KG1 (cell line): ENCODE measurements at regions not wholly inside any gene's neighbourhood (a gene's known extent, or its start where the extent isn't known, plus 50 kb on each side); places are given as distances from the start of the nearest gene placed in this dataset.
"Not testable (repeated sequence)": the region's sequence is repeated elsewhere in the genome, so short reads cannot be mapped to it uniquely, and the experiment has no call there.

Experiments
- DNase-seq: peaks from one replicate; lab custom pipeline; 2025; lab: John Stamatoyannopoulos, UW

- no peak for DNase-seq
Measured at GRCh38 chr22:44576311-44577260, 78.6 kb upstream of the RTL6 start.

GRCh38 chr22:44575381-44576268 lies 77.6 kb upstream of the RTL6 start:
- no peak for DNase-seq

DNA sequence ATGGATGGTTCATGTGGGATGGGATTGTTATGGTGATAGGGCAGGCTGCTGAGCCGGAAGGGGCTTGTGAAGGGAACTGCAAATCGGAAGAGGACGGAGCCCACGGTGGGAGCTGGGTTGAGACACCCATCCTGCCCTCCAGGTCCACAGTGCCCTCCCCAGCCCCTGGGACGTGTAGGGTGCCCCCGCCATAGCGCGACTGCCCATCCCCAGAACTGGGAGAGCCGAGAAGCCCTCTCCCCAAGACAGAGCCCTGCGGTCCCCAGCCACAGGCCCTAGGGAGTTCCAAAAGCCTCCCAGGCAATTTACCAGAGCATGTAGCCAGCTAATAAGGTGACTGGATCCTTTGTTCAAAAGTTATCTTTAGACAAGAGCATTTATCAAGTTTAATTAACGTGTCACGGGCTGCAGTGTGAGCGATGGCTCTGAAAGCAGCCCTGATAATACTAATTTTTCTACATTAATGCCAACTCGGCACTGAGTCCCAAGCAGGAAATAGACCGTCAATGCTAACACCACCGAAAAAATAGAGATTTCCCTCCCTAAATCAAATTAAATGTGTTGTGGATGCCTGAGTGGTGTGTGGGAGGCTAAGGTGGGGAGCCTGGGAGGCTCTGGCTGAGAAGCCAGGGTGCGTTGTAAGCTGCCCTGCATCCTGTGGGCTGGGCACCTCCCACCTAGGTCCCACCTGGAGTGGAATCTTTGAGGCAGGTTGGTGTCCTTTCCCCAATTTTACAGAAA lies 76.8 kb upstream of the RTL6 start:
- no peak for DNase-seq

DNA sequence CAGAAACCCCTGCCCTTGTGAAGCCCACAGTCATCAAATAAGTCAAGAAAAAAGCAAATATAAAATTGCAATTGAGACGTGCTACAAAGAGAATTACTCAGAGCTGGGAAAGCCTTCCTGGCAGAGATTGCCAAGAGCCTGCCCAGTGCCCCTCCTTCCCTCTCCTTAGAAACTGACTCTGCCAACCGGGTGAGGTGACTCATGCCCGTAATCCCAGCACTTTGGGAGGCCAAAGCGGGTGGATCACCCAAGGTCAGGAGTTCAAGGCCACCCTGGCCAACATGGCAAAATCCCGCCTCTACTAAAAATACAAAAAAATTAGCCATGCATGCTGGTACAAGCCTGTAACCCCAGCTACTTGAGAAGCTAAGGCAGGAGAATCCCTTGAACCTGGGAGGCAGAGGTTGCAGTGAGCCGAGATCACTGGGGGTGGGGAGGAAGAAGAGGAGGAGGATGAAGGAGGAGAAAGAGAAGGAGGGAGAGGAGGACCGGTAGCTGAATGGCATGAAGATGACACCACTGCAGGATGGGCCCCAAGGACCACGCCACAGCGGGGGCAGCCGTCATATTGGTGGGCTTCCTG lies 76.1 kb upstream of the RTL6 start:
- no peak for DNase-seq

DNA sequence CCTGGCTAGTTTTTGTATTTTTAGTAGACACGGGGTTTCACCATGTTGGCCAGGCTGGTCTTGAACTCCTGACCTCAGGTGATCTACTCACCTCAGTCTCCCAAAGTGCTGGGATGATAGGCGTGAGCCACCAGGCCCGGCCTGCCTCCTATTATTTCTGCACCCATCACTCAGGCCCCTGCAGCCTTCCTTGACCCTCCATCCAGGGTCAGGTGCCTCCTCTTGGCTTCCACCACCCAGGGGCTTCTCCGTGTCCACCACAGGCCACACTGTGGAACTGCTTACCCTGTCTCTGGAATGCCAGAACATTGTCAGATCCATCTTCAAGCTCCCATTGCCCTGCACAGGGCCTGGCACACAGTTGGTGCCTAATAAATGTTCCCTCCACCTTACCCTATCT lies 75.4 kb upstream of the RTL6 start:
- no peak for DNase-seq

DNA sequence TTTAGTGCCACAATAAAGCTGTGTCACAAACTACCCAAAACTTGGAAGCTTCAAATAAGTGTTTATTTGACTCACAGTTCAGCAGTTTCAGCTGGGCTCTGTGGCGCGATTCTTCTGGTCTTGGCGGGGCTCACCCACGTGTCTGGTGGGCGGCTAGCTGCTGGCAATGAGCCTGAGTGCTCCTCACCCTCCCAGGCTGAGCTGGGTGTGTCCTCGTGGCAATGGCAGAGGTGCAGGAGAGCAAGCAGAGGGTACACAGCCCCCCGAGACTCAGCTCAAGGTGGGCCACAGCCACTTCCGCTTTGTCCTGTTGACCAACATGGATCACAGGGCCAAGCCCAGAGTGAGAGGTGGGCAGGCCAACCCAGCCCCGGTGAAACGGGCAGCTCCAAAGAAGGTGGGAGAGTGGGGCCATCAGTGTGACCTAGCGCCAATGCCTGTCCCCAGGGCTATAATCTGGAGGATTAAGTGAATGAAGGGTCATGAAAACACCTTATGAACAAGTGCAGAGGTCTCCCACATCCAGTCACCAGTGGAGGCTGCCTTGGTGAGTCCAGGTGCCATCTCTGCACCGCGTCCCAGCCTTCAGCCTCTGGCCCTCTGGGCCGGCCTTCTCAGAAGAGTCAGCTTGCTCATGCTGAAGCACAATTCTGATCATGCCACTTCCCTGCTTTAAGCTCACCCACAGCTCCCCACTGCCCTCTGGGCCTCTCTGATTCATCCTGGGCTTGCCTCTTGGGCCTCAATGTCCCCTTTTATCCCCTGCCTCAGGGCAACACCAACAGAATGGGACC lies 74.6 kb upstream of the RTL6 start:
- DNase-seq = no peak

DNA sequence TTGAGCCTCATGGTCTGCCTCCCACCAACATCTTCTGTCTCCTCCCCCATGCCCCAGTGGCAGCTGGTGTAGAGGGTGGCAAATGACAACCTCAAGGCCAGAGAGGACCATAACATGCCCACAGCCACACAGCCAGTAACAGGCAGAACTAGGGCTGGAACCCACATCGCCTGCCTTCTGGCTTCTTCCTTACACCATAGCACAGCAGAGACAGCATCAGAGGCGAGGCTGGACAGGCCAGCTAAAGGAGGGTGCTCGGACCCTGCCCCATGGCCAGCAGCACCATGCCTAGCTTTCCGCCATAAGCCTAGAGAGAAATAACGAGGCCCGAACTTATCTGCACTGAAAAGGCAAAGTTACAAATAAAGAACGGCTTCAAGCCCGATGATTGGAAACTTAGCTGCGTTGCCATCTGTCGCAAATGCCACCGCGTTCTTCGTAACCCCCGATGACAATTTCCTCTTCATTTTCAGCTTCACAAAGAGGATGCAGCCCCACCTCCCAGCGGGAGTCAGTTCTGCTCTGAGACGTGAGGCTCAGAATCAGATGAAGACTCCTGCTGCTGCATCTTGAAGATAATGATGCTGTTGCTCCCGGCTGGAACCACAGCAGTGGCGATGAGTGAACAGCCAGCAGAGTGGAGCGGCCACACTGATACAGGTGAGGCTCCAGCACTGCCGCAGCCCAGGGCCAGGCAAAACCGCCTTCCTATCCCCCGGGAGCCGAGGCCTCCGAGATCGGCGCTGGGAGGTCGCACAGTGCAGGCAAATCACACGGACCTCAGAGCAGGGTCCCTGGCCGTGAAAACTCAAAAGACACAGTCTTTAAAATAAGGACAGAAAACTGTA lies 73.8 kb upstream of the RTL6 start:
- no peak for DNase-seq

GRCh38 chr22:44570476-44571445 lies 72.7 kb upstream of the RTL6 start:
- no peak for DNase-seq

- DNase-seq = no peak
Measured at GRCh38 chr22:44569561-44569991, 71.5 kb upstream of the RTL6 start.

DNA sequence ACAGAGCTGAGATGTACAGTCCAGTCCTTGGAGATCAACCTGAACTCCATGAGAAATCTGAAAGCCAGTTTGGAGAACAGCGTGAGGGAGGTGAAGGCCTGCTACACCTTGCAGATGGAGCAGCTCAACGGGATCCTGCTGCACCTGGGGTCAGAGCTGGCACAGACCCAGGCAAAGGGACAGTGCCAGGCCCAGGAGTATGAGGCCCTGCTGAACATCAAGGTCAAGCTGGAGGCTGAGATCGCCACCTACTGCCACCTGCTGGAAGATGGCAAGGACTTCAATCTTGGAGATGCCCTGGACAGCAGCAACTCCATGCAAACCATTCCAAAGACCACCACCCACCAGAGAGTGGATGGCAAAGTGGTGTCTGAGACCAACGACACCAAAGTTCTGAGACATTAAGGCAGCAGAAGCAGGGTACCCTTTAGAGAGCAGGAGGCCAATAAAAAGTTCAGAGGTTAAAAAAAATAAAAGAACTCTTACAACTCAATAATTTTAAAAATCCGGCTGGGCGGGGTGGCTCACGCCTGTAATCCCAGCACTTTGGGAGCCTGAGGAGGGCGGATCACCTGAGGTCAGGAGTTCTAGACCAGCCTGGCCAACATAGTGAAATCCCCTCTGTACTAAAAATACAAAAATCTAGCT lies 69.9 kb upstream of the RTL6 start:
- no peak for DNase-seq

- not testable (repeated sequence) for DNase-seq
Measured at GRCh38 chr22:44567378-44567841, 69.4 kb upstream of the RTL6 start.

- DNase-seq = no peak
Measured at GRCh38 chr22:44566911-44567310, 68.9 kb upstream of the RTL6 start.

GRCh38 chr22:44562651-44563050 lies 64.6 kb upstream of the RTL6 start:
- DNase-seq = not testable (repeated sequence)

DNA sequence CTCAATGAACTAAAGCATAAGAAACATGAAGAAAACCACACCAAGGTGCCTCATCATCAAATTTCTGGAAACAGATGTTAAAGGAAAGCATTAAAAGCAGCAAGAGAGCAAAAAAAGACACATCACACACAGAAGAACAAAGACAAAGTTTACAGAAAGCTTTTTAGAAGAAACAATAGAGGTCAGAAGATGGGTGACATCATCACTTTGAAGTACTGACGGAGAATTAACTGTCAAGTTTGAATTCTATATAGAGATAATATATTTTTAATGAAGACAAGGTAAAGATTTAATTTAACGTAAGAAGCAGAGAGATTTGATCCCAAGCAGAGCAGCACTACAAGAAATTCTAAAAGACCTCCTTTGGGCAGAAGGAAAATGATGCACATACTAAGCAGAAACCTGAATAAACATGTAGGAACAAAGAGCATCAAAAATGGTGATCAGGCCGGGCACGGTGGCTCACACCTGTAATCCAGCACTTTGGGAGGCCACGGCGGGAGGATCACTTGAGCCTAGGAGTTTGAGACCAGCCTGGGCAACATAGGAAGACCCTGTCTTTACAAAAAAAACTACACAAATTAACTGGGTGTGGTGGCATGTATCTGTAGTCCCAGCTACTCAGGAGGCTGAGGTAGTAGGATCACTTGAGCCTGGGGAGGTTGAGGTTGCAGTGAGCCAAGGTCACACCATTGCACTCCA lies 63.3 kb upstream of the RTL6 start:
- no peak for DNase-seq

DNA sequence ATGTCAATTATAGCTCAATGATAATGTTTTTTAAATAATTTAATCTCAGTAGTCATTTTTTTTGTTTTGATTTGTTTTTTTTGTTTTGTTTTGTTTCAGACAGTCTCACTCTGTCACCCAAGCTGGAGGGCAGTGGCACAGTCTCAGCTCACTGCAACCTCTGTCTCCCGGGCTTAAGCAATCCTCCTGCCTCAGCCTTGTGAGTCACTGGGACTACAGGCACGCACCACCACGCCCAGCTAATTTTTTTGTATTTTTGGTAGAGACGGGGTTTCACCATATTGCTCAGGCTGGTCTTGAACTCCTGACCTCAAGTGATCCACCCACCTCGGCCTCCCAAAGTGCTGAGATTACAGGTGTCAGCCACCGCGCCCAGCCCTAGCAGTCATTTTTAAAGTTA lies 60.6 kb upstream of the RTL6 start:
- DNase-seq = not testable (repeated sequence)

DNA sequence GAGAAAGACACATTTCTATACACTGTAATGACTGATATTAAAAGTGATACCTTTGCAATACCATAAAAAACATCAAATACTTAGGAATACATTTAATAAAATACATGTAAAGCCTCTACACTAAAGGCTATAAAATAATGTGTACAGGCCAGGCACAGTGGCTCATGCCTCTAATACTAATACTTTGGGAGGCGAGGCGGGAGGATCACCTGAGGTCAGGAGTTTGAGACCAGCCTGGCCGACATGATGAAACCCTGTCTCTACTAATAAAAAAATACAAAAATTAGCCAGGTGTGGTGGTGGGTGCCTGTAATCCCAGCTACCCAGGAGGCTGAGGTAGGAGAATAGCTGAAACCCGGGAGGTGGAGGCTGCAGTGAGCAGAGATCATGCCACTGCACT lies 59.8 kb upstream of the RTL6 start:
- not testable (repeated sequence) for DNase-seq

DNA sequence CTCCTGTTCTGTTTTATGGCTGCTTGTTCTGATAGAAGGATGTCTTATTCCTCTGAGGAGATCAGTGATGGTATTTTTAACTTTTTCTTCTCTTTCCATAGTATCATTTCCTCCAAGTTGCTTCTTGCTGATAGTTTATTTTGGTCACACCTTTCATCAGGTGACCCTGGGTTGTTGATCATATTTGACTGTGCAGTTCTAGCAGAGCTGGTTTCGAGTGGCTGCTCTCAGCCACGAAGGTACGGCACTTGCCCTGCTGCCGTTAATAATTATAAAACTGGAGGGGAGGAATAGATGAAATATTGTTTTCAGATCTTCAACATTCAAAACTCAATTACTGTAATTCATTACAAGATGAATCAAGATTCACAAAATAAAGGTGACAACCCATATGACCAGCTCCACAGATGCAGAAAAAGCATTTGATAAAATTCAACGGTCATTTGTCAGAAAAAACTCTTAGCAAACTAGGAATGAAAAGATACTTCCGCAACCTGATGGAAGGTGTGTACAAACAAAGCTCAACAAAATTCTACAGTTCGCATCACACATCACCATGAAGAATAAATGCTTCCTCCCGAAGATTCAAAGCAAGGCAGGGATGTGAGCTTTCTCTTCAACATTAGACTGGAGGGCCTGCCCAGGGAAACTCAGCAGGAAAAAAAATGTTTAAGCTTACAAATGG lies 59.2 kb upstream of the RTL6 start:
- DNase-seq = no peak
